ENCODE measurements at regions not wholly inside any gene's neighbourhood (a gene's known extent, or its start where the extent isn't known, plus 50 kb on each side); places are given as distances from the start of the nearest gene placed in this dataset.

GRCh38 chr9:32698706-32699277 is 63.3 kb upstream of the TAF1L start:
- FAIRE-seq, result no peak
- no peak for ATAC-seq
- H3K36me3 ChIP-seq, result no peaks in the 10 kb centered on the region
- no peak overlapping the region for H3K4me3 ChIP-seq
- WGBS, 2 donors, result 49 to 57% methylated on average over 9 of the region's 9 CpGs
- no peaks in the 10 kb centered on the region for H3K27me3 ChIP-seq
- no peak overlapping the region for H3K27ac ChIP-seq
- DNase-seq, result no peak
- no peak for TF ChIP-seq CTCF (IDR thresholded peaks at IDR 0.05)
- H3K4me1 ChIP-seq, result no peaks in the 10 kb centered on the region
- H3K9me3 ChIP-seq, result no peaks in the 10 kb centered on the region
- intact Hi-C loops (cut with DNase I), result loop anchor here in 1 of 3 donors (10.0 kb wide), 1 partner anchor 56 kb away; no protein-coding TSS in a partner anchor

GRCh38 chr9:32701321-32702022 is 66.0 kb upstream of the TAF1L start:
- Histone ChIP-seq H3K9me3 (no peaks in the 10 kb centered on the region), H3K36me3 (no peaks in the 10 kb centered on the region), H3K27ac (no peak overlapping the region), H3K27me3 (no peaks in the 10 kb centered on the region), H3K4me3 (no peak overlapping the region), H3K4me1 (no peaks in the 10 kb centered on the region)
- 52 to 66% methylated on average over 5 of the region's 5 CpGs for WGBS, 2 donors
- ATAC-seq (no peak), DNase-seq (no peak), FAIRE-seq (no peak)
- intact Hi-C loops (cut with DNase I), result no loop called here
- TF ChIP-seq CTCF (IDR thresholded peaks at IDR 0.05), result no peak

- Histone ChIP-seq H3K36me3 (no peaks in the 10 kb centered on the region), H3K27ac (no peak overlapping the region), H3K4me3 (no peak overlapping the region), H3K9me3 (no peaks in the 10 kb centered on the region), H3K4me1 (no peaks in the 10 kb centered on the region), H3K27me3 (no peaks in the 10 kb centered on the region)
- DNase-seq (no peak), ATAC-seq (no peak), FAIRE-seq (no peak)
- WGBS, 2 donors, result 24 to 27% methylated on average over 2 of the region's 2 CpGs
- intact Hi-C loops (cut with DNase I), result no loop called here
- no peak for TF ChIP-seq CTCF (IDR thresholded peaks at IDR 0.05)
Measured at GRCh38 chr9:32703635-32704034, 68.2 kb upstream of the TAF1L start.

GRCh38 chr9:32704343-32704742 is 68.9 kb upstream of the TAF1L start:
- Histone ChIP-seq H3K36me3 (no peaks in the 10 kb centered on the region), H3K4me1 (no peaks in the 10 kb centered on the region), H3K9me3 (no peaks in the 10 kb centered on the region), H3K4me3 (no peak overlapping the region), H3K27ac (no peak overlapping the region), H3K27me3 (no peaks in the 10 kb centered on the region)
- ATAC-seq (no peak), DNase-seq (no peak), FAIRE-seq (no peak)
- WGBS, 2 donors, result 33 to 34% methylated on average over 2 of the region's 2 CpGs
- intact Hi-C loops (cut with DNase I), result no loop called here
- no peak for TF ChIP-seq CTCF (IDR thresholded peaks at IDR 0.05)

GRCh38 chr9:32705059-32705458 is 69.6 kb upstream of the TAF1L start:
- no peak for TF ChIP-seq CTCF (IDR thresholded peaks at IDR 0.05)
- 63 to 67% methylated on average over 5 of the region's 5 CpGs for WGBS, 2 donors
- Histone ChIP-seq H3K4me1 (no peaks in the 10 kb centered on the region), H3K36me3 (no peaks in the 10 kb centered on the region), H3K27ac (no peak overlapping the region), H3K4me3 (no peak overlapping the region), H3K9me3 (no peaks in the 10 kb centered on the region), H3K27me3 (no peaks in the 10 kb centered on the region)
- DNase-seq, result no peak
- no peak for FAIRE-seq
- intact Hi-C loops (cut with DNase I), result no loop called here
- no peak for ATAC-seq

All from pancreas (tissue), 10 donors.